Hematopoietic multipotent progenitor cell treated with erythropoietin and hydrocortisone succinate and interleukin-3 and kit ligand, for 17 days (in vitro differentiated cells): ENCODE measurements at regions not wholly inside any gene's neighbourhood (a gene's known extent, or its start where the extent isn't known, plus 50 kb on each side); places are given as distances from the start of the nearest gene placed in this dataset.
"Not testable (repeated sequence)": the region's sequence is repeated elsewhere in the genome, so short reads cannot be mapped to it uniquely, and the experiment has no call there.

Experiments used
- DNase-seq: peaks from one replicate; pipeline ENCODE4 v3.0.0-alpha.2; 2015; ENCODE audit warnings: low spot score

DNA sequence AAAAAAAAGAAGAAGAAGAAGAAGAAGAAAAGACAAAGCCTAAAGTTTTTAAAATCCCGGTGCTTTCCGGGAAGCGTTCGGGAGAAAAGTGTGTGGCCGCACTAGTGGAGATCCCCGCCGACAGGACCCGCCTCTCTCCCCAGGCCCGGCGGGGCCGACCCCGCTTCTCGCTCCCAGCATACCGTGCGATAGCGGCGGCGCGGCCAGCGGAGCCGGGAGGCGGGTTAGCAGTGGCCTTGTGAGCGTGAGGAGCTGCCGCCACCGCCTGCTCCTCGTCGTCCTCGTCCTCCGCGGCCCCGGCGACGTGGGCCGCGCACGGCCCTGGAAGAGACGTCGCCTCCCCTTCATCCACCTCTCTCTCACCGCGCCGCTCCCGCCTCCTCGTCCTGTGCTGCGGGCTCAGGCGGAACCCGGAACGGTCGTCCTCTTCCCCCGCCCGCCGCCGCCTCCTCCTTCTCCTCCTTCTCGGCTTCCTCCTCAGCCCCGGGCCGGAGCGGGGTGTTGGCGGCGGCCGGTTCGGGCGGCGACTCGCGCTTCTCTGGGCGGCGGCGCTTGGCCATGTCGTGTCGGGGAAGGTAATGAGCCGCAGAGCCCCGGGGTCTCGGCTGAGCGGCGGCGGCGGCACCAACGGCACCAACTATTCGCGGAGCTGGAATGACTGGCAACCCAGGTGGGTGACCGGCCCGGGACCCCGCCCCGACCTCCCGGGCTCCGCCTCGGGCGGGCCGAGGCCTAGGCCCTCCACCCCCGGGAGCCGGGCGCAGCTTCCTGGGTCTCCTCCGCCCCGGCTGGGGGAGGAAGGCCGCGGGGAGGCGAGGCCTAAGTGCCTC is 62.6 kb upstream of the CDR2 start:
- peak; percentile 60 for DNase-seq

DNA sequence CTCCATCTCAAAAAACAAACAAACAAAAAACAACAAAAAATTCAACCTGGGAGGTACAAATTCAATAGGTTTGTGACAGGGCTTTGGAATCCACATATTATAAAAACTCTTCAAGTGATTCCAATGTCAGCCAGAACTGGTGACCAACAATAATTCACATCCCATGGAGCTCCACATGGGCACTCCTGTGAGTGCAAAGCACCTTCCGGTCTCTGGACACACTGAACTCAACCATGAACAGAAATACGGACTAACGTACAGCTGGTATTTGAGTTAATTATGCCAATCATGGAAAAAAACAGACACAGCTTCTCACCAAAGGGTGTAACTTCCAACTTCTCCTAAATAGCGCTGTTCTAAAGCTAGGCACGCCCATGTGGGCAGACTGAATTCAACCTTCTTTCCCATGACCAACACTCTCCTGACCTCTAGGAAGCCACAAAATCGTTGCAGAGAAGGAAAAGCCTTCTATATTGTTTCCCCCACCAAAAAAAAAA is 62.0 kb upstream of the CDR2 start:
- not testable (repeated sequence) for DNase-seq

DNA sequence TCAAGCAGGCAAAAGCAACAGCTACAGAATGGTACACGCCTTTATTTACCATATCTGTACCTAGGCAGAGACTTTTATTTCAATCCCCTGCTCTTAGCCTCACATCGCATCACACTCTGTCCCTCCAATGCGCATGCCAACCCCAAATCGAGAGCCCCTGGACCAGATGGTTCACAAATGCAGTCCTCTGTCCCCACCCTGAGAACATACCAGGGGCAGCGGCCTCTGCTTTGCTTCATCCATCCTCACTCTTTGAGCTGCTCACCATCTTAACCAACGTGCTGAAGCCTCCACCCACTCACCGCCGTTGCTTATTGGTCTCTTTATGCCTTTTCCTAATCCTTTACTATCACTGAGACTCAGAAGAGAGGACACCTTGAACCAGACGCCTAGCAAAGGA is 56.9 kb upstream of the CDR2 start:
- not testable (repeated sequence) for DNase-seq

DNA sequence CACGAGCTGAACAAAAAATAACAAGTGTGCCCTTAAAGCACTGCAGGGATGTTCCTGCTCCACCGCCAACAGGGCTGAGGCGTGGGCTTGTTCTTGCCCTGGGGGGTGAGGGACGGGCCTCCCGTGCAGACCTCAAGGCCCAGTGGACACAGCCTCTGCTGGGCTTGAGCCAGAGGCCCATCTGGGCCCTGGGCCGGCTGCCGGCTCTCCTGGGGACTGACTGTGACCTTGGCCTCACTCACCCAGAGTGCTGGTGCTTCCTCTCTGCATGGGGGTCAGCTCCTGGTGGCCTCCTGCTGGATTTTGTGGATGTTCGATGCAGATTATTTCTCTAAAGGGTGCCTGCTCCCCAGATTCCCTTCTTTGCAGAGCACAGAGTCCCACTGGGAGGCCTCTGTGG is 54.2 kb upstream of the CDR2 start:
- no peak for DNase-seq

DNA sequence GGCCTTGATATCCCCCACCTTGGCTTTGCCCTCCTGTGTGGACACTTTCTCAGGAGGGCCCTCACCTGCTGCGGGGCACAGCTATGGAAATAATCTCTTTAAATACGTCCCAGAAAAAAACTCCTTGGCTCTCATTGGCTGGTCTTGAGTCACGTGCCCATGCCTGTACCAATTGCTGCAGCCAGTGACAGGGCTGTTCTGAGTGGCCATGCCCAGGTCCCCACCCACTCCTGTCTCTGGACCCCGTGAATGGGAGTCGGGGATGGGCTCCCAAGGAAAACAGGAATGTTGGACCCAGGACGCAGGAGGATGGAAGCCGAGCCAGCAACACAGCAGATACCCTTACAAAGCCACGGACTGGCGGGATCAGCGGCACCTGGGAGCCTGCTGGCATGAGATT is 53.1 kb upstream of the CDR2 start:
- no peak for DNase-seq

DNA sequence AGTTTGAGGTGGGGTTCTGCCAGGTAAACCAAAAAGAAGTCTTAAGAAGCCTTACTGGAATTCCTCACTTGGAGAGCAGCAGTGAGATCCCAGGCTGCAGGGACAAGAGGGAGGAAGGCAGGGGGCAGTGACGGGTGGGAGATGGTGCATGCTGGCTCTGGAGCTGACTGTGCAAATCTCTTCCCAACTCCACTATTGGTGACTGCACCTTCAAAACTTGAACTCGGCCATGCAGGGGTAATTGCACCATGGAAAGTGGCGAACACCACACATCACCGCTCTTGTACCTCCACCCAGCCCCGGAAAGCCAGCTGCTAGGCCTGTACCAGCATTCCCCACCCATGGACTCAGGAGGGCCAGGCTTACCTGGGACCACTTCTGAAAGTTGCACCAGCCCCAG is 51.4 kb upstream of the CDR2 start:
- DNase-seq, result no peak

DNA sequence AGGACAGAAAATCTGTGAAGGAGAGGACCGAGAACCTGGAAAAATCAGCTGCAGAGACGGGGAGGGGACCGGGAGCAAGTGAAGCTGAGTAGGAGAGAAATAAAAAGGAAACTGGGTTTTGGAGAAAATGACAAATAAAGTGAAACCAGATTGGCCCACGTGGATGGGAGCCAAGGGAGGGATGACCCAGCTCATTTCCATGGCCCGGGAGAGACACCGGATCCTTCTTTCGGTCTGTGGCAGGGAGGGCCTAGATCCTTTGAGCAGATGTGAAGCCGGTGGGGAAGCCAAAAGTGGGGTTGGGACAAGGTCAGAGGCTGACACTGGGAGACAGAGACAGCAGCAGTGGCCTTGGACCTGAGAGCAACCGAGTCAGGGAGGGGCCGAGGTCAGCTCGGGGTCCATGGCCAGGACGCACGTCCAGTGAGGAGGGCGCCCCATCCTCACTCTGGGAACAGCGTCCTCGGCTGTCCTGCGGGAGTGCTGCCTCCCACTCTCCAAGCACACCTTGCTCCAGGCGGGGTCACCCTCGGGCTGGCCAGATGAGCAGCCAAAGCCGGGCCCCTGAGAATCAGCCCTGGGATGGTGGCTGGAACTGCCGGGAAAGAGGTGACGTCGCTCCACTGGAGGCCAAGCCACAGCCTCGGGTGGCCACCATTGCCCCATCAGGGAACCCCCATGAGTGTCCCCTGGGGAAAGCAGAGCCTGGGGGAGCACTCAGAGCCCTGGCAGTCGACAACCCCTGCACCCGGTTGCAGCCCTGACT is 50.8 kb upstream of the CDR2 start:
- DNase-seq, result no peak

DNA sequence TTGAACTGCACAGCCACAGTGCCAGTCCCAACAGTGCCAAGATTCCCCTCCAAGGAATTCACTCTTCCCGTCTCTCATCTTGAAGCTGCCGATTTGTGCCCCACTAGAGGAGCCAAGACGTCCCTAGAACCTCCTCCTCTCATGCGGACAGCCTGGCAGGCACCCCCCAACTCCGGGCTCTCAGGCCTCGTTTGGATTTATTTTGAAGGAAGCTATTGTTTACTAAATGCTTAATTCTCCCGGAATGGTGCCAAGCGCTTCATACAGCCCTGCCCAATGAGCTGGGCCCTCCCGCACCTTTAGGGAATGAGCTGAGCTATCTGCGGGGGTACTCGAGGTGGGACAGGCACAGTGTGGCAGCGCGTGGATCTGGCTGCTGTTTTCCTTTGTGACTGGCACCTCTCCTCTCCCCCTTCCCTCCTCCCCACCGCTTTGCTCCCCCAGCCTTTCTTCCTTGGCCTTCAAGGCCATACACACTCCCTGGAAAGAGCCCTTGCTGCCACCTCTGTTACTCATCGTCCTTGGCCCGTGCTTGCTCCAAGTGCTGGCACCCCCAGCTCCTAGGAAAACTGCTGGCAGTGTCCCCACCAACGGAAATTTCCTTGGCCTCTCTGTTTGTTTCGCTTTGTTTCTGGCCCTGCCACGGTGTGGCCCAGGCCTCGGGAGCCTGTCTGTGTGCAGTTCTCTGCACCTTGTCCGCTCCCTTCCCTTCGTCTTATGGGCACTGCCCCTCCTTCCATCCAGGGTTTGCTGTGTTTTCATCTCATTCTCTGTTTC is 49.9 kb upstream of the CDR2 start:
- no peak for DNase-seq
